ENCODE measurements at regions not wholly inside any gene's neighbourhood (a gene's known extent, or its start where the extent isn't known, plus 50 kb on each side); places are given as distances from the start of the nearest gene placed in this dataset.

GRCh38 chr13:59263531-59263930 is 900.2 kb downstream of the DIAPH3 start:
- no peak overlapping the region for H3K27ac ChIP-seq
- no peak for DNase-seq (ENCODE audit: low spot score)
- no peak overlapping the region for H3K4me3 ChIP-seq
- no peak for TF ChIP-seq CTCF (IDR thresholded peaks at IDR 0.05)
- no peaks in the 10 kb centered on the region for H3K9me3 ChIP-seq
- no peaks in the 10 kb centered on the region for H3K27me3 ChIP-seq (replicated peaks; ENCODE audit: insufficient read depth)
- no peaks in the 10 kb centered on the region for H3K4me1 ChIP-seq (ENCODE audit: control insufficient read depth in 1 of 2, low read depth in 2 of 2)
- ATAC-seq (ENCODE audit: insufficient number of reproducible peaks, low FRiP score, low read depth), result no peak
- no peaks in the 10 kb centered on the region for H3K36me3 ChIP-seq

- no peaks in the 10 kb centered on the region for H3K4me1 ChIP-seq (ENCODE audit: control insufficient read depth in 1 of 2, low read depth in 2 of 2)
- no peak overlapping the region for H3K27ac ChIP-seq
- no peaks in the 10 kb centered on the region for H3K27me3 ChIP-seq (replicated peaks; ENCODE audit: insufficient read depth)
- TF ChIP-seq CTCF (IDR thresholded peaks at IDR 0.05), result no peak
- H3K9me3 ChIP-seq, result no peaks in the 10 kb centered on the region
- no peak for ATAC-seq (ENCODE audit: insufficient number of reproducible peaks, low FRiP score, low read depth)
- no peaks in the 10 kb centered on the region for H3K36me3 ChIP-seq
- DNase-seq (ENCODE audit: low spot score), result no peak
- H3K4me3 ChIP-seq, result no peak overlapping the region
Measured at GRCh38 chr13:59266478-59267063, 897.2 kb downstream of the DIAPH3 start.

- H3K4me1 ChIP-seq (ENCODE audit: control insufficient read depth in 1 of 2, low read depth in 2 of 2), result no peaks in the 10 kb centered on the region
- ATAC-seq (ENCODE audit: insufficient number of reproducible peaks, low FRiP score, low read depth) (no peak), DNase-seq (ENCODE audit: low spot score) (no peak)
- H3K27me3 ChIP-seq (replicated peaks; ENCODE audit: insufficient read depth), result no peaks in the 10 kb centered on the region
- no peak for TF ChIP-seq CTCF (IDR thresholded peaks at IDR 0.05)
- no peak overlapping the region for H3K27ac ChIP-seq
- H3K9me3 ChIP-seq, result no peaks in the 10 kb centered on the region
- H3K36me3 ChIP-seq, result no peaks in the 10 kb centered on the region
- no peak overlapping the region for H3K4me3 ChIP-seq
Measured at GRCh38 chr13:59269476-59269875, 894.3 kb downstream of the DIAPH3 start.

GRCh38 chr13:59270327-59270726 is 893.4 kb downstream of the DIAPH3 start:
- ATAC-seq (ENCODE audit: insufficient number of reproducible peaks, low FRiP score, low read depth) (no peak), DNase-seq (ENCODE audit: low spot score) (no peak)
- TF ChIP-seq CTCF (IDR thresholded peaks at IDR 0.05), result no peak
- H3K9me3 ChIP-seq, result no peaks in the 10 kb centered on the region
- no peaks in the 10 kb centered on the region for H3K27me3 ChIP-seq (replicated peaks; ENCODE audit: insufficient read depth)
- H3K4me1 ChIP-seq (ENCODE audit: control insufficient read depth in 1 of 2, low read depth in 2 of 2), result no peaks in the 10 kb centered on the region
- no peak overlapping the region for H3K27ac ChIP-seq
- H3K4me3 ChIP-seq, result no peak overlapping the region
- no peaks in the 10 kb centered on the region for H3K36me3 ChIP-seq

GRCh38 chr13:59274958-59275727 is 888.6 kb downstream of the DIAPH3 start:
- Histone ChIP-seq H3K27me3 (replicated peaks; ENCODE audit: insufficient read depth) (no peaks in the 10 kb centered on the region), H3K9me3 (no peaks in the 10 kb centered on the region), H3K36me3 (no peaks in the 10 kb centered on the region), H3K4me3 (no peak overlapping the region), H3K4me1 (ENCODE audit: control insufficient read depth in 1 of 2, low read depth in 2 of 2) (no peaks in the 10 kb centered on the region), H3K27ac (no peak overlapping the region)
- no peak for DNase-seq (ENCODE audit: low spot score)
- no peak for ATAC-seq (ENCODE audit: insufficient number of reproducible peaks, low FRiP score, low read depth)
- no peak for TF ChIP-seq CTCF (IDR thresholded peaks at IDR 0.05)

Data from thoracic aorta (tissue), 2 donors.